Spleen (tissue), 11 donors: ENCODE measurements at regions not wholly inside any gene's neighbourhood (a gene's known extent, or its start where the extent isn't known, plus 50 kb on each side); places are given as distances from the start of the nearest gene placed in this dataset.

Experiments
- DNase-seq: peaks from one replicate; pipeline ENCODE4 v3.0.0-alpha.2; 2020
- H3K27ac ChIP-seq, 8 donors: fragments of 200-600 bp; sonication (generic) in 7 of 8; 1 replicate in 4 of 8; 2 replicates in 4 of 8; pipeline versions ENCODE4 v1.5.0 to v1.8.0; 2016 to 2021; ENCODE audit warnings: inconsistent platforms in 4 of 8, mild to moderate bottlenecking in 4 of 8, moderate library complexity in 1 of 8
- H3K27me3 ChIP-seq, 7 donors: fragments of 200-600 bp; sonication (generic) in 6 of 7; replicated peaks in 1 of 7; 1 replicate in 4 of 7; 2 replicates in 3 of 7; pipeline versions ENCODE4 v1.5.0 to v1.8.0; 2016 to 2021; ENCODE audit warnings: inconsistent platforms in 3 of 7, mild to moderate bottlenecking in 1 of 7
- H3K36me3 ChIP-seq, 6 donors: fragments of 200-600 bp; sonication (generic) in 5 of 6; 1 replicate in 4 of 6; 2 replicates in 2 of 6; pipeline versions ENCODE4 v1.5.0 to v1.8.0; 2016 to 2021; ENCODE audit warnings: inconsistent platforms in 2 of 6
- H3K4me1 ChIP-seq, 6 donors: fragments of 200-600 bp; sonication (generic) in 5 of 6; 1 replicate in 3 of 6; 2 replicates in 3 of 6; pipeline versions ENCODE4 v1.5.0 to v1.8.0; 2016 to 2021; ENCODE audit warnings: inconsistent platforms in 3 of 6
- H3K4me3 ChIP-seq, 8 donors: fragments of 200-600 bp; sonication (generic) in 7 of 8; 1 replicate in 4 of 8; 2 replicates in 4 of 8; pipeline versions ENCODE4 v1.5.0 to v1.8.0; 2016 to 2021; ENCODE audit warnings: inconsistent platforms in 4 of 8, mild to moderate bottlenecking in 4 of 8, moderate library complexity in 2 of 8
- H3K9me3 ChIP-seq, 8 donors: fragments of 200-600 bp; sonication (generic) in 7 of 8; 1 replicate in 4 of 8; 2 replicates in 4 of 8; pipeline versions ENCODE4 v1.5.0 to v1.8.0; 2016 to 2021; ENCODE audit warnings: inconsistent platforms in 4 of 8
- CTCF ChIP-seq, 11 experiments: fragments of 200-600 bp in 7 of 11; fragments of 450-650 bp in 4 of 11; sonication (generic) in 4 of 11; IDR thresholded peaks in 8 of 11; conservative IDR thresholded peaks in 3 of 11; 1 replicate in 7 of 11; 2 replicates in 4 of 11; pipeline versions ENCODE4 v1.4.0 to v1.8.0; 2016 to 2021; ENCODE audit warnings: antibody characterized with exemption in 11 of 11, inconsistent platforms in 4 of 11, mild to moderate bottlenecking in 1 of 11
- POLR2A ChIP-seq, 3 donors: fragments of 450-650 bp; IDR thresholded peaks; one replicate each; pipeline ENCODE4 v1.5.1; 2017; ENCODE audit warnings: antibody characterized with exemption in 3 of 3, mild to moderate bottlenecking in 1 of 3
- POLR2AphosphoS5 ChIP-seq, 3 donors: sonication (generic); formaldehyde crosslinking; IDR thresholded peaks; one replicate each; pipeline ENCODE4 v1.5.1; 2017; ENCODE audit warnings: antibody characterized with exemption in 3 of 3
- WGBS, 5 donors: extraction: QIAGEN DNeasy Blood & Tissue Kit in 3 of 5; methylation state at CpG; one replicate each; pipeline versions ENCODE4 v1.1.5 to v1.1.7; 2013 to 2018; 5-methylcytosine and 5-hydroxymethylcytosine counted together
- intact Hi-C: fragments of 100-400 bp; cut with DNase I; formaldehyde crosslinking; loops from one replicate; pipeline ENCODE4 v1.15.0; 2023; ENCODE audit warnings: low total_unique reads
- donor health status: healthy with polysubstance abuse.
- donor health status: DM: no; HTN: no; CAD: no; lungs with moderate emphysema.
- donor health status: DM: no; HTN: no; CAD: no.
- donor health status: Bipolar disorder and iron deficiency.
- donor health status: healthy.
- donor health status: DM: no; HTN: no; CAD: no.
- donor health status: DM: yes; HTN: yes; CAD: no.

- WGBS, 5 donors = 43 to 68% (median 61%) methylated on average over 7 of the region's 7 CpGs
- Histone ChIP-seq H3K9me3 (peaks cover 0 to 10% (median 6%) of the 10 kb centered on the region in 8 donors), H3K4me3 (no peak overlapping the region)
Measured at GRCh38 chr7:98729121-98729520, 112.0 kb downstream of the NPTX2 start.

GRCh38 chr7:98730326-98730725, 113.2 kb downstream of the NPTX2 start:
- intact Hi-C loops = no loop called here
- no peaks in the 10 kb centered on the region for H3K36me3 ChIP-seq
- H3K9me3 ChIP-seq = peaks cover 0 to 10% (median 6%) of the 10 kb centered on the region in 8 donors
- peak; percentile 13 for DNase-seq
- peaks cover 0 to 26% (median 0%) of the 10 kb centered on the region in 7 donors for H3K27me3 ChIP-seq
- H3K27ac ChIP-seq = no peak overlapping the region
- 41 to 52% (median 44%) methylated on average over 4 of the region's 4 CpGs for WGBS, 5 donors
- H3K4me3 ChIP-seq = no peak overlapping the region
- H3K4me1 ChIP-seq = no peaks in the 10 kb centered on the region
- no peak for TF ChIP-seq POLR2AphosphoS5 (IDR thresholded peaks at IDR 0.05)
- TF ChIP-seq POLR2A (IDR thresholded peaks at IDR 0.05) = no peak
- TF ChIP-seq CTCF (IDR thresholded peaks at IDR 0.05 in 8 of 11, conservative IDR thresholded peaks at IDR 0.05 in 3 of 11) = no peak

More at GRCh38 chr7:98729121-98729520, 112.0 kb downstream of the NPTX2 start:
- no peak for TF ChIP-seq CTCF (IDR thresholded peaks at IDR 0.05 in 8 of 11, conservative IDR thresholded peaks at IDR 0.05 in 3 of 11)
- TF ChIP-seq POLR2AphosphoS5 (IDR thresholded peaks at IDR 0.05) = no peak
- no peak for TF ChIP-seq POLR2A (IDR thresholded peaks at IDR 0.05)
- Histone ChIP-seq H3K27me3 (peaks cover 0 to 28% (median 0%) of the 10 kb centered on the region in 7 donors), H3K4me1 (no peaks in the 10 kb centered on the region), H3K27ac (no peak overlapping the region), H3K36me3 (no peaks in the 10 kb centered on the region)
- peak; percentile 34 for DNase-seq
- intact Hi-C loops = no loop called here

DNA sequence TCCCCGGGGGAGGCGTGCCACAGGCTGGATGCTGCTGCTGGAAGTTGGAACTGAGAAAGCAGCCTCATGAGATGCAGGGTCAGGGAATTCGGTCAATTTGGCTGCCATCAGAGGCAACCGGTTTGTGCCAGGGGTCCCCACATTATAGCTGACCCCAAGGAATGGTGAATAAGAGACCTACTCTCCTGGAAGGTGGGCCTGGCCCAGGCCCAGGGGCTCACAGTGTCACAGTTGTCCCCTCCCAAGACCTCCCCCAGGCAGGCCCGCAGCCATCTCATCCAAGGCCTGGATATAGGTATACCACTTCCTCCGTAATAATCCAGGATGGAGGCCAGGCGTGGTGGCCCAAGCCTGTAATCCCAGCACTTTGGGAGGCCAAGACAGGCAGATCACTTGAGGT, 114.6 kb downstream of the NPTX2 start:
- Histone ChIP-seq H3K4me3 (no peak overlapping the region), H3K4me1 (no peaks in the 10 kb centered on the region), H3K36me3 (no peaks in the 10 kb centered on the region), H3K27me3 (peaks cover 0 to 24% (median 0%) of the 10 kb centered on the region in 7 donors), H3K9me3 (peaks cover 0 to 10% (median 6%) of the 10 kb centered on the region in 8 donors), H3K27ac (no peak overlapping the region)
- intact Hi-C loops = no loop called here
- WGBS, 5 donors = 79 to 93% (median 85%) methylated on average over 5 to 7 of the region's 7 CpGs
- TF ChIP-seq POLR2AphosphoS5 (IDR thresholded peaks at IDR 0.05) (no peak), CTCF (IDR thresholded peaks at IDR 0.05 in 8 of 11, conservative IDR thresholded peaks at IDR 0.05 in 3 of 11) (no peak)
- peak; percentile 29 for DNase-seq

- Histone ChIP-seq H3K27ac (no peak overlapping the region), H3K9me3 (peaks cover 0 to 10% (median 6%) of the 10 kb centered on the region in 8 donors), H3K36me3 (no peaks in the 10 kb centered on the region), H3K27me3 (peaks cover 0 to 32% (median 0%) of the 10 kb centered on the region in 7 donors), H3K4me3 (no peak overlapping the region), H3K4me1 (no peaks in the 10 kb centered on the region)
- WGBS, 5 donors = 62 to 91% (median 70%) methylated on average over 1 to 2 of the region's 2 CpGs
- no peak for DNase-seq
- TF ChIP-seq POLR2A (IDR thresholded peaks at IDR 0.05) = no peak
- peak in 4 of 11 experiments; percentile 16 to 44 (median 31) for TF ChIP-seq CTCF (IDR thresholded peaks at IDR 0.05 in 8 of 11, conservative IDR thresholded peaks at IDR 0.05 in 3 of 11)
- intact Hi-C loops = no loop called here
Measured at GRCh38 chr7:98733036-98733435, 116.0 kb downstream of the NPTX2 start.
